ENCODE measurements at regions not wholly inside any gene's neighbourhood (a gene's known extent, or its start where the extent isn't known, plus 50 kb on each side); places are given as distances from the start of the nearest gene placed in this dataset.

DNA sequence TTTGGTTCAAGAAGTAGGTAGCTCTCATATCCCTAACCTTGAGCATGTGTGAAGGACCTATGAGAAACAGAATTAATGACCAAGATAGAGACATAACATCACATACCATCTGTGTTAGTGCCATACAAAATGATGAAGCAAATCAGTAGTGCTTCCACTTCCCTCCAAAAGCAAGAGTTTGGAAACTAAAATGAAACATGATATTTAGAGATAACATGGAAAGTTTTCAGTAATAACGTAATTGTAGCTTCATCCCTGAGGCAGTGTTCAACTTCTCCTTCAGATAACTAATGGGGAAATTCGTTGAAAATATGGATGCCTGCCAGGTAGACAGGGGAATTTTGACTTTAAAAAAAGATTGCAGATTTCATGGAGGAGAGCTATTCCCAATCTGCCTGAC, 248.4 kb upstream of the IRAK1BP1 start:
- TF ChIP-seq CTCF (IDR thresholded peaks at IDR 0.05) (no peak), POLR2AphosphoS5 (IDR thresholded peaks at IDR 0.05) (no peak)

Data from breast epithelium (tissue), 3 donors.